Upper lobe of right lung (tissue), 1 donor: ENCODE measurements at regions not wholly inside any gene's neighbourhood (a gene's known extent, or its start where the extent isn't known, plus 50 kb on each side); places are given as distances from the start of the nearest gene placed in this dataset.

Source experiments
- ATAC-seq: fragments of 200-7000 bp; cut with Tn5 transposase; one replicate; pipeline ENCODE4 v1.9.1; 2020; ENCODE audit warnings: mild to moderate bottlenecking, moderate library complexity
- DNase-seq: peaks from one replicate; pipeline ENCODE4 v3.0.0-alpha.2; 2020
- H3K27ac ChIP-seq: fragments of 200-600 bp; one replicate; pipeline ENCODE4 v1.8.0; 2022
- H3K27me3 ChIP-seq: fragments of 200-600 bp; one replicate; pipeline ENCODE4 v1.8.0; 2022; ENCODE audit warnings: mild to moderate bottlenecking
- H3K36me3 ChIP-seq: fragments of 200-600 bp; one replicate; pipeline ENCODE4 v1.8.0; 2022
- H3K4me1 ChIP-seq: fragments of 200-600 bp; one replicate; pipeline ENCODE4 v1.8.0; 2022
- H3K4me3 ChIP-seq: fragments of 200-600 bp; one replicate; pipeline ENCODE4 v1.8.0; 2022; ENCODE audit warnings: mild to moderate bottlenecking
- H3K9me3 ChIP-seq: fragments of 200-600 bp; one replicate; pipeline ENCODE4 v1.8.0; 2022
- intact Hi-C: fragments of 100-400 bp; cut with DNase I; formaldehyde crosslinking; loops from one replicate; pipeline ENCODE4 v1.11.0; 2022
- TF ChIP-seq, protein P1 (sequence below): fragments of 200-600 bp; IDR thresholded peaks from one replicate; pipeline ENCODE4 v1.8.0; 2022; ENCODE audit warnings: antibody characterized with exemption
- donor health status: DM: no; HTN: yes; CAD: no; lungs with severe emphysema.

DNA sequence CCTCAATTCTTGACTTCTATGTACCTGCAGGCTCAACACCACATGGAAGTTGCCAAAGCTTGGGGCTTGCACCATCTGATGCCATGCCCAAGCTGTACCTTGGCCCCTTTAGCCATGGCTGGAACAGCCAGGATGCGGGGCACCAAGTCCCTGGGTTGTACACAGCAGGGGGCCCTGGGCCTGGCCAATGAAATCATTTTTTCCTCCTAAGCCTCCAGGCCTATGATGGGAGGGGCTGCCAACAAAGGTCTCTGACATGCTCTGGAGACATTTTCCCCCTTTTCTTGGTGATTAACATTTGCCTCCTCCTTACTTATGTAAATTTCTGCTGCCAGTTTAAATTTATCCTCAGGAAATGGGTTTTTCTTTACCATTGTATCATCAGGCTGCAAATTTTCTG, 1428.1 kb downstream of the C4orf33 start:
- Histone ChIP-seq H3K27ac (no peak overlapping the region), H3K9me3 (no peaks in the 10 kb centered on the region), H3K4me3 (no peak overlapping the region), H3K36me3 (no peaks in the 10 kb centered on the region), H3K4me1 (no peaks in the 10 kb centered on the region), H3K27me3 (no peaks in the 10 kb centered on the region)
- ATAC-seq (no peak), DNase-seq (no peak)
- TF ChIP-seq, protein P1, sequence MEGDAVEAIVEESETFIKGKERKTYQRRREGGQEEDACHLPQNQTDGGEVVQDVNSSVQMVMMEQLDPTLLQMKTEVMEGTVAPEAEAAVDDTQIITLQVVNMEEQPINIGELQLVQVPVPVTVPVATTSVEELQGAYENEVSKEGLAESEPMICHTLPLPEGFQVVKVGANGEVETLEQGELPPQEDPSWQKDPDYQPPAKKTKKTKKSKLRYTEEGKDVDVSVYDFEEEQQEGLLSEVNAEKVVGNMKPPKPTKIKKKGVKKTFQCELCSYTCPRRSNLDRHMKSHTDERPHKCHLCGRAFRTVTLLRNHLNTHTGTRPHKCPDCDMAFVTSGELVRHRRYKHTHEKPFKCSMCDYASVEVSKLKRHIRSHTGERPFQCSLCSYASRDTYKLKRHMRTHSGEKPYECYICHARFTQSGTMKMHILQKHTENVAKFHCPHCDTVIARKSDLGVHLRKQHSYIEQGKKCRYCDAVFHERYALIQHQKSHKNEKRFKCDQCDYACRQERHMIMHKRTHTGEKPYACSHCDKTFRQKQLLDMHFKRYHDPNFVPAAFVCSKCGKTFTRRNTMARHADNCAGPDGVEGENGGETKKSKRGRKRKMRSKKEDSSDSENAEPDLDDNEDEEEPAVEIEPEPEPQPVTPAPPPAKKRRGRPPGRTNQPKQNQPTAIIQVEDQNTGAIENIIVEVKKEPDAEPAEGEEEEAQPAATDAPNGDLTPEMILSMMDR: no peak
- intact Hi-C loops: no loop called here

DNA sequence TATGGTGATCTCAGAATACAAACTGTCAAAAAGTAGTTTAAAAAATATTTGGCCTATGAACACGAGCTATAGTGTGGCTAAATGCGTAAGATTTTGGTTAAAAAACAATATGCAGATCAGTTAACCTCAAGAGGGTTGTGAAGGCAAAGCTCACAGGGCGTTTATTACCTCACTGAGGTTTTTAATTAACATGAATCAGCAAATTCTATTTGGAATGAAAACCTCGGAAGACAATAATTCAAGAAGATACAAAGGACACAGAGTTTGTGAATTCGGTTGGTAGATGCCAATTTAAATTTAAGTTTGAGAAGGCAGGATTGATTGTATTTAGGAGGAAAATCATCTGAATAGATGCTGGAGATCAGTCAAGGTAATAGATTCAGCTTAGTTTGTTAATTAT, 1434.6 kb downstream of the C4orf33 start:
- H3K36me3 ChIP-seq: no peaks in the 10 kb centered on the region
- no peaks in the 10 kb centered on the region for H3K27me3 ChIP-seq
- no peaks in the 10 kb centered on the region for H3K4me1 ChIP-seq
- no peaks in the 10 kb centered on the region for H3K9me3 ChIP-seq
- intact Hi-C loops: no loop called here
- no peak overlapping the region for H3K4me3 ChIP-seq
- TF ChIP-seq, protein P1: no peak
- no peak for DNase-seq
- ATAC-seq: no peak
- H3K27ac ChIP-seq: no peak overlapping the region

GRCh38 chr4:130534651-130535050, 1438.7 kb downstream of the C4orf33 start:
- H3K4me1 ChIP-seq: no peaks in the 10 kb centered on the region
- no peaks in the 10 kb centered on the region for H3K9me3 ChIP-seq
- intact Hi-C loops: no loop called here
- TF ChIP-seq, protein P1: no peak
- no peak overlapping the region for H3K4me3 ChIP-seq
- no peak for DNase-seq
- no peaks in the 10 kb centered on the region for H3K27me3 ChIP-seq
- H3K27ac ChIP-seq: no peak overlapping the region
- no peak for ATAC-seq
- H3K36me3 ChIP-seq: no peaks in the 10 kb centered on the region

- Histone ChIP-seq H3K27ac (no peak overlapping the region), H3K4me3 (no peak overlapping the region), H3K4me1 (no peaks in the 10 kb centered on the region), H3K27me3 (no peaks in the 10 kb centered on the region), H3K9me3 (no peaks in the 10 kb centered on the region), H3K36me3 (no peaks in the 10 kb centered on the region)
- DNase-seq (no peak), ATAC-seq (no peak)
- TF ChIP-seq, protein P1: no peak
- intact Hi-C loops: no loop called here
Measured at GRCh38 chr4:130542953-130543352, 1447.0 kb downstream of the C4orf33 start.

DNA sequence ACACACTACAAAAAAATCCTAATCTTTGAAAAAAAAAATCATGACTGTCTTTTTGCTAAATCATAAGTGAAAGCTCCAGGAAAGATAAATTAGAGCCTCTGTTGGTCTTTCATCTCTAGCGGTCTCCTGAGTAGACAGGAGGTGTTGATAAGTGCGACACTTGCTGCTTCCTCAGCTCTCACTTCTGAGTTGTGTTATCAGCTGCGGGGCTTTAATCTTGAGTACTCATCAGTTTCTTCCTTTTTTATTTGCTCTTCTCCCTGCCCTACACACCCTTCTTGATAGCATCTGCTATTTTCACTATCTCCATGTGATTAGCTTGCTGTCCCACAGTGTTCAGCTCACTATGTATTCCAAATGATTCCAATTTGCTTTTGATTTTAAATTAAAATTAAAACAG, 1449.2 kb downstream of the C4orf33 start:
- intact Hi-C loops: no loop called here
- TF ChIP-seq, protein P1: no peak
- DNase-seq: no peak
- H3K27ac ChIP-seq: no peak overlapping the region
- no peaks in the 10 kb centered on the region for H3K36me3 ChIP-seq
- no peaks in the 10 kb centered on the region for H3K4me1 ChIP-seq
- H3K27me3 ChIP-seq: no peaks in the 10 kb centered on the region
- H3K9me3 ChIP-seq: no peaks in the 10 kb centered on the region
- no peak for ATAC-seq
- no peak overlapping the region for H3K4me3 ChIP-seq

- Histone ChIP-seq H3K9me3 (no peaks in the 10 kb centered on the region), H3K27ac (no peak overlapping the region), H3K36me3 (no peaks in the 10 kb centered on the region), H3K4me3 (no peak overlapping the region), H3K27me3 (no peaks in the 10 kb centered on the region), H3K4me1 (no peaks in the 10 kb centered on the region)
- intact Hi-C loops: no loop called here
- TF ChIP-seq, protein P1: no peak
- ATAC-seq (no peak), DNase-seq (no peak)
Measured at GRCh38 chr4:130545596-130545995, 1449.6 kb downstream of the C4orf33 start.
